Activated CD8-positive, alpha-beta memory T cell treated with anti-CD3 and anti-CD28 coated beads, Interleukin-2, amount 10 ng/mL, durations not matched to agents 7 days and 5 days (primary cell): ENCODE measurements at regions not wholly inside any gene's neighbourhood (a gene's known extent, or its start where the extent isn't known, plus 50 kb on each side); places are given as distances from the start of the nearest gene placed in this dataset.
"Not testable (repeated sequence)": the region's sequence is repeated elsewhere in the genome, so short reads cannot be mapped to it uniquely, and the experiment has no call there.

Source experiments
- ATAC-seq: fragments of 150-1000 bp; cut with Tn5 transposase; one replicate; pipeline ENCODE4 v1.10.0; 2021; ENCODE audit warnings: moderate library complexity
- CTCF ChIA-PET: fragments of 350-600 bp; sonication (Branson Sonifier 250); formaldehyde crosslinking; loops from one replicate; lab custom pipeline; 2021; ENCODE audit warnings: antibody characterized with exemption; lab: Charles Lee
- DNase-seq: peaks from one replicate; pipeline ENCODE4 v3.0.0-alpha.2; 2020
- H3K27ac Mint-ChIP-seq: one replicate; pipeline ENCODE4 v1.8.0; 2021; ENCODE audit warnings: mild to moderate bottlenecking, mixed read lengths
- H3K27me3 Mint-ChIP-seq: one replicate; pipeline ENCODE4 v1.8.0; 2021; ENCODE audit warnings: mixed read lengths
- H3K36me3 Mint-ChIP-seq: one replicate; pipeline ENCODE4 v1.8.0; 2021; ENCODE audit warnings: mild to moderate bottlenecking, mixed read lengths
- H3K4me1 Mint-ChIP-seq: one replicate; pipeline ENCODE4 v1.8.0; 2021; ENCODE audit warnings: mixed read lengths
- H3K4me3 Mint-ChIP-seq: one replicate; pipeline ENCODE4 v1.8.0; 2021; ENCODE audit warnings: mild to moderate bottlenecking, moderate library complexity, mixed read lengths
- H3K9me3 Mint-ChIP-seq: one replicate; pipeline ENCODE4 v1.8.0; 2022; ENCODE audit warnings: low read depth, mixed read lengths

GRCh38 chr5:107023732-107024131, 647.0 kb downstream of the EFNA5 start:
- Mint-ChIP-seq H3K27ac (no peak overlapping the region), H3K4me1 (no peaks in the 10 kb centered on the region)

GRCh38 chr5:107021575-107021974, 649.2 kb downstream of the EFNA5 start:
- CTCF ChIA-PET = no interaction called here
- ATAC-seq (no peak), DNase-seq (no peak)
- H3K4me1 Mint-ChIP-seq = no peaks in the 10 kb centered on the region
- H3K27ac Mint-ChIP-seq = no peak overlapping the region
- no peaks in the 10 kb centered on the region for H3K27me3 Mint-ChIP-seq
- no peaks in the 10 kb centered on the region for H3K36me3 Mint-ChIP-seq
- H3K4me3 Mint-ChIP-seq = no peak overlapping the region
- H3K9me3 Mint-ChIP-seq = no peaks in the 10 kb centered on the region

More at GRCh38 chr5:107023732-107024131, 647.0 kb downstream of the EFNA5 start:
- ATAC-seq (no peak), DNase-seq (no peak)
- Mint-ChIP-seq H3K36me3 (no peaks in the 10 kb centered on the region), H3K4me3 (no peak overlapping the region), H3K9me3 (no peaks in the 10 kb centered on the region), H3K27me3 (no peaks in the 10 kb centered on the region)
- CTCF ChIA-PET = no interaction called here

GRCh38 chr5:107020626-107021025, 650.1 kb downstream of the EFNA5 start:
- Mint-ChIP-seq H3K4me1 (no peaks in the 10 kb centered on the region), H3K9me3 (no peaks in the 10 kb centered on the region), H3K36me3 (no peaks in the 10 kb centered on the region), H3K27ac (no peak overlapping the region), H3K27me3 (no peaks in the 10 kb centered on the region), H3K4me3 (no peak overlapping the region)
- DNase-seq (no peak), ATAC-seq (no peak)
- CTCF ChIA-PET = no interaction called here

GRCh38 chr5:107017616-107018015, 653.1 kb downstream of the EFNA5 start:
- DNase-seq (no peak), ATAC-seq (no peak)
- Mint-ChIP-seq H3K27me3 (no peaks in the 10 kb centered on the region), H3K4me1 (no peaks in the 10 kb centered on the region), H3K4me3 (no peak overlapping the region), H3K9me3 (no peaks in the 10 kb centered on the region), H3K27ac (no peak overlapping the region), H3K36me3 (no peaks in the 10 kb centered on the region)
- CTCF ChIA-PET = no interaction called here

GRCh38 chr5:107012371-107012770, 658.4 kb downstream of the EFNA5 start:
- no peaks in the 10 kb centered on the region for H3K9me3 Mint-ChIP-seq
- DNase-seq = no peak
- no peak overlapping the region for H3K4me3 Mint-ChIP-seq
- H3K27me3 Mint-ChIP-seq = no peaks in the 10 kb centered on the region
- no peak for ATAC-seq
- CTCF ChIA-PET = no interaction called here
- no peaks in the 10 kb centered on the region for H3K36me3 Mint-ChIP-seq
- no peak overlapping the region for H3K27ac Mint-ChIP-seq
- no peaks in the 10 kb centered on the region for H3K4me1 Mint-ChIP-seq

- Mint-ChIP-seq H3K4me3 (no peak overlapping the region), H3K9me3 (no peaks in the 10 kb centered on the region), H3K4me1 (no peaks in the 10 kb centered on the region), H3K27ac (no peak overlapping the region), H3K36me3 (no peaks in the 10 kb centered on the region), H3K27me3 (no peaks in the 10 kb centered on the region)
- DNase-seq (no peak), ATAC-seq (no peak)
- CTCF ChIA-PET = no interaction called here
Observed at GRCh38 chr5:107011605-107012004, 659.1 kb downstream of the EFNA5 start.

- H3K36me3 Mint-ChIP-seq = no peaks in the 10 kb centered on the region
- H3K27me3 Mint-ChIP-seq = no peaks in the 10 kb centered on the region
- no peak overlapping the region for H3K4me3 Mint-ChIP-seq
- no peaks in the 10 kb centered on the region for H3K4me1 Mint-ChIP-seq
- no peak for ATAC-seq
- no peaks in the 10 kb centered on the region for H3K9me3 Mint-ChIP-seq
- CTCF ChIA-PET = no interaction called here
- no peak overlapping the region for H3K27ac Mint-ChIP-seq
- no peak for DNase-seq
Observed at GRCh38 chr5:107010060-107010459, 660.7 kb downstream of the EFNA5 start.

GRCh38 chr5:107005653-107006052, 665.1 kb downstream of the EFNA5 start:
- no peaks in the 10 kb centered on the region for H3K36me3 Mint-ChIP-seq
- H3K27me3 Mint-ChIP-seq = no peaks in the 10 kb centered on the region
- no peak overlapping the region for H3K27ac Mint-ChIP-seq
- DNase-seq (no peak), ATAC-seq (no peak)
- H3K4me1 Mint-ChIP-seq = no peaks in the 10 kb centered on the region
- H3K9me3 Mint-ChIP-seq = no peaks in the 10 kb centered on the region
- CTCF ChIA-PET = no interaction called here
- no peak overlapping the region for H3K4me3 Mint-ChIP-seq

- H3K27me3 Mint-ChIP-seq = no peaks in the 10 kb centered on the region
- H3K4me1 Mint-ChIP-seq = no peaks in the 10 kb centered on the region
- CTCF ChIA-PET = no interaction called here
- H3K27ac Mint-ChIP-seq = no peak overlapping the region
- no peak for ATAC-seq
- H3K4me3 Mint-ChIP-seq = no peak overlapping the region
- H3K9me3 Mint-ChIP-seq = no peaks in the 10 kb centered on the region
- H3K36me3 Mint-ChIP-seq = no peaks in the 10 kb centered on the region
- no peak for DNase-seq
Observed at GRCh38 chr5:107005161-107005560, 665.6 kb downstream of the EFNA5 start.

GRCh38 chr5:107002115-107002514, 668.6 kb downstream of the EFNA5 start:
- CTCF ChIA-PET = no interaction called here
- DNase-seq (no peak), ATAC-seq (no peak)
- Mint-ChIP-seq H3K27ac (no peak overlapping the region), H3K9me3 (peaks cover 2% of the 10 kb centered on the region), H3K4me3 (no peak overlapping the region), H3K4me1 (no peaks in the 10 kb centered on the region), H3K36me3 (no peaks in the 10 kb centered on the region), H3K27me3 (no peaks in the 10 kb centered on the region)

- H3K4me3 Mint-ChIP-seq, CTCF ChIA-PET, H3K27ac Mint-ChIP-seq, H3K4me1 Mint-ChIP-seq, H3K36me3 Mint-ChIP-seq, H3K27me3 Mint-ChIP-seq, ATAC-seq, H3K9me3 Mint-ChIP-seq, DNase-seq: not testable (repeated sequence)
Observed at GRCh38 chr5:106999506-106999905, 671.2 kb downstream of the EFNA5 start.

- no peaks in the 10 kb centered on the region for H3K36me3 Mint-ChIP-seq
- no peak overlapping the region for H3K27ac Mint-ChIP-seq
- H3K4me1 Mint-ChIP-seq = no peaks in the 10 kb centered on the region
- no peaks in the 10 kb centered on the region for H3K27me3 Mint-ChIP-seq
- ATAC-seq = no peak
- H3K4me3 Mint-ChIP-seq = no peak overlapping the region
- H3K9me3 Mint-ChIP-seq = peaks cover 2% of the 10 kb centered on the region
- CTCF ChIA-PET = no interaction called here
- DNase-seq = no peak
Observed at GRCh38 chr5:106986006-106986405, 684.7 kb downstream of the EFNA5 start.

GRCh38 chr5:106985174-106985573, 685.6 kb downstream of the EFNA5 start:
- Mint-ChIP-seq H3K4me1 (no peaks in the 10 kb centered on the region), H3K27me3 (no peaks in the 10 kb centered on the region), H3K27ac (no peak overlapping the region), H3K9me3 (peaks cover 2% of the 10 kb centered on the region), H3K36me3 (no peaks in the 10 kb centered on the region), H3K4me3 (no peak overlapping the region)
- CTCF ChIA-PET = no interaction called here
- no peak for DNase-seq
- ATAC-seq = no peak

- DNase-seq, H3K27me3 Mint-ChIP-seq, H3K9me3 Mint-ChIP-seq, H3K4me3 Mint-ChIP-seq, CTCF ChIA-PET, H3K27ac Mint-ChIP-seq, H3K4me1 Mint-ChIP-seq, ATAC-seq, H3K36me3 Mint-ChIP-seq: not testable (repeated sequence)
Observed at GRCh38 chr5:106979178-106979577, 691.6 kb downstream of the EFNA5 start.

GRCh38 chr5:106978582-106979165, 692.1 kb downstream of the EFNA5 start:
- DNase-seq, ATAC-seq, H3K4me1 Mint-ChIP-seq, H3K27me3 Mint-ChIP-seq, H3K9me3 Mint-ChIP-seq, H3K36me3 Mint-ChIP-seq, H3K4me3 Mint-ChIP-seq, CTCF ChIA-PET, H3K27ac Mint-ChIP-seq: not testable (repeated sequence)
